Glutamatergic neuron (in vitro differentiated cells): ENCODE measurements at regions not wholly inside any gene's neighbourhood (a gene's known extent, or its start where the extent isn't known, plus 50 kb on each side); places are given as distances from the start of the nearest gene placed in this dataset.
A peak's percentile ranks its signal among the peaks of the same experiment; 100 is the strongest.
"Not testable (repeated sequence)": the region's sequence is repeated elsewhere in the genome, so short reads cannot be mapped to it uniquely, and the experiment has no call there.

Experiments
- DNase-seq: peaks from one replicate; pipeline ENCODE4 v3.0.0; 2022
- H3K27ac Mint-ChIP-seq: one replicate; pipeline ENCODE4 v1.8.0; 2020; ENCODE audit warnings: mild to moderate bottlenecking, mixed read lengths, inconsistent platforms; ENCODE audit not compliant: unreplicated experiment
- H3K27me3 Mint-ChIP-seq: one replicate; pipeline ENCODE4 v1.8.0; 2020; ENCODE audit warnings: mild to moderate bottlenecking, moderate library complexity, mixed read lengths, inconsistent platforms; ENCODE audit not compliant: unreplicated experiment
- H3K36me3 Mint-ChIP-seq: one replicate; pipeline ENCODE4 v1.8.0; 2020; ENCODE audit warnings: mild to moderate bottlenecking, mixed read lengths, inconsistent platforms; ENCODE audit not compliant: unreplicated experiment
- H3K4me1 Mint-ChIP-seq: one replicate; pipeline ENCODE4 v1.8.0; 2020; ENCODE audit warnings: mild to moderate bottlenecking, low read depth, mixed read lengths, inconsistent platforms; ENCODE audit not compliant: unreplicated experiment
- H3K4me3 Mint-ChIP-seq: one replicate; pipeline ENCODE4 v1.8.0; 2020; ENCODE audit warnings: mild to moderate bottlenecking, mixed read lengths, inconsistent platforms; ENCODE audit not compliant: unreplicated experiment
- H3K9me3 Mint-ChIP-seq: one replicate; pipeline ENCODE4 v1.8.0; 2020; ENCODE audit warnings: mild to moderate bottlenecking, moderate library complexity, mixed read lengths, inconsistent platforms; ENCODE audit not compliant: unreplicated experiment
- TF ChIP-seq, protein P1 (sequence below): fragments of 200-600 bp; sonication (generic); IDR thresholded peaks from one replicate; pipeline ENCODE4 v1.5.0; 2021; ENCODE audit not compliant: partially characterized antibody, unreplicated experiment

DNA sequence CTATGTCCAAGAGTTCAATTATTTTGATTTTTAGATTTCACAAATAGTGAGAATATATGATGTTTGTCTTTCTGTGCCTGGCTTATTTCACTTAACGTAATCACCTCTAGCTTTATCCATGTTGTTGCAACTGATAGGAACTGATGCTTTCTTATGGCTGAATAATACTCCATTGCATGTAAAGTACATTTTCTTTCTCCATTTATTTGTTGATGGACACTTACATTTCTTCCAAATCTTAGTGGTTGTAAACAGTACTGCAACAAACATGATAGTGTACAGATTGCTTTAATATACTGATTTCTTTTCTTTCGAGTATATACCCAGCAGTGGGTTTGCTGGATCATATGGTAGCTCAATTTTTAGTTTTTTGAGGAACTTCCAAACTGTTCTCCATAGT is 600.6 kb upstream of the SEMA6D start:
- DNase-seq = no peak
- Mint-ChIP-seq H3K4me1 (peaks cover 6% of the 10 kb centered on the region), H3K4me3 (no peak overlapping the region), H3K9me3 (peaks cover 6% of the 10 kb centered on the region), H3K27ac (no peak overlapping the region), H3K27me3 (peaks cover 8% of the 10 kb centered on the region), H3K36me3 (no peaks in the 10 kb centered on the region)
- TF ChIP-seq, protein P1, sequence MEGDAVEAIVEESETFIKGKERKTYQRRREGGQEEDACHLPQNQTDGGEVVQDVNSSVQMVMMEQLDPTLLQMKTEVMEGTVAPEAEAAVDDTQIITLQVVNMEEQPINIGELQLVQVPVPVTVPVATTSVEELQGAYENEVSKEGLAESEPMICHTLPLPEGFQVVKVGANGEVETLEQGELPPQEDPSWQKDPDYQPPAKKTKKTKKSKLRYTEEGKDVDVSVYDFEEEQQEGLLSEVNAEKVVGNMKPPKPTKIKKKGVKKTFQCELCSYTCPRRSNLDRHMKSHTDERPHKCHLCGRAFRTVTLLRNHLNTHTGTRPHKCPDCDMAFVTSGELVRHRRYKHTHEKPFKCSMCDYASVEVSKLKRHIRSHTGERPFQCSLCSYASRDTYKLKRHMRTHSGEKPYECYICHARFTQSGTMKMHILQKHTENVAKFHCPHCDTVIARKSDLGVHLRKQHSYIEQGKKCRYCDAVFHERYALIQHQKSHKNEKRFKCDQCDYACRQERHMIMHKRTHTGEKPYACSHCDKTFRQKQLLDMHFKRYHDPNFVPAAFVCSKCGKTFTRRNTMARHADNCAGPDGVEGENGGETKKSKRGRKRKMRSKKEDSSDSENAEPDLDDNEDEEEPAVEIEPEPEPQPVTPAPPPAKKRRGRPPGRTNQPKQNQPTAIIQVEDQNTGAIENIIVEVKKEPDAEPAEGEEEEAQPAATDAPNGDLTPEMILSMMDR = peak; percentile 48

DNA sequence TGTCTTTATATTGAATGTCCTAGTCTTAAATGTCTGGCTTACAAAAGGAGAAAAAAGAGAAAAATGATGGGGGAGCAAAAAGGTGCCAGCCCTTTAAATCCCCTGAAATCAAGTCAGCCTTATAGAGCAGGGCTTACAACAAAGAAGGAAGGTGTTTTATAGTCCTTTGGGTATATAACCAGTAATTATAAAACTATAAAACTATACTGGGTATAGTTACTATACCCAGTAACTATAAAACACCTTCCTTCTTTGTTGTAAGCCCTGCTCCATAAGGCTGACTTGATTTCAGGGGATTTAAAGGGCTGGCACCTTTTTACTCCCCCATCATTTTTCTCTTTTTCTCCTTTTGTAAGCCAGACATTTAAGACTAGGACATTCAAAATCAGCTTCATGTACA is 598.0 kb upstream of the SEMA6D start:
- H3K4me3 Mint-ChIP-seq = no peak overlapping the region
- H3K36me3 Mint-ChIP-seq = no peaks in the 10 kb centered on the region
- H3K27me3 Mint-ChIP-seq = peaks cover 5% of the 10 kb centered on the region
- peaks cover 6% of the 10 kb centered on the region for H3K9me3 Mint-ChIP-seq
- TF ChIP-seq, protein P1 = no peak
- no peak for DNase-seq
- H3K27ac Mint-ChIP-seq = no peak overlapping the region
- peaks cover 6% of the 10 kb centered on the region for H3K4me1 Mint-ChIP-seq

DNA sequence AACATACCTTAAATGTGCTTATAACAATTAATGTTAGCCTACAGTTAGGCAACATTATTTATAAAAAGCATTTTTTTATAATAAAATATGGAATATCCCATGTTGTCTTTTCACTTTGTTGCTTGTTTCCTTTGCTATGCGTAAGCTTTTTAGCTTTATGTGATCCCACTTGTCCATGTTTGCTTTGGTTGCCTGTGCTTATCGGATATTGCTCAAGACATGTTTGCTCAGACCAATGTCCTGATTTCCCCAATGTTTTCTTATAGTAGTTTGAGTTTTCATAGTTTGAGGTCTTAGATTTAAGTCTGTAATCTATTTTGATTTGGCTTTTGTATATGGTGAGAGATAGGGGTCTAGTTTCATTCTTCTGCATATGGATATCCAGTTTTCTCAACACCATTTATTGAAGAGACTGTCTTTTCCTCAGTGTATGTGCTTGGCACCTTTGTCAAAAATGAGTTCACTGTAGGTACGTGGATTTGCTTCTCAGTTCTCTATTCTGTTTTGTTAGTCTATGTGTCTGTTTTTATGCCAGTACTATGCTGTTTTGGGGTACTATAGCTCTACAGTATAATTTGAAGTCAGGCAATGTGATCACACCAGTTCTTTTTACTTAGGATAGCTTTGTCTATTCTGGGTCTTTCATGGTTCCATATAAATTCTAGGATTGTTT is 592.7 kb upstream of the SEMA6D start:
- Mint-ChIP-seq H3K9me3 (peaks cover 6% of the 10 kb centered on the region), H3K36me3 (peaks cover 19% of the 10 kb centered on the region), H3K4me1 (no peaks in the 10 kb centered on the region), H3K27me3 (peaks cover 2% of the 10 kb centered on the region), H3K27ac (no peak overlapping the region), H3K4me3 (no peak overlapping the region)
- DNase-seq = no peak
- TF ChIP-seq, protein P1 = no peak

DNA sequence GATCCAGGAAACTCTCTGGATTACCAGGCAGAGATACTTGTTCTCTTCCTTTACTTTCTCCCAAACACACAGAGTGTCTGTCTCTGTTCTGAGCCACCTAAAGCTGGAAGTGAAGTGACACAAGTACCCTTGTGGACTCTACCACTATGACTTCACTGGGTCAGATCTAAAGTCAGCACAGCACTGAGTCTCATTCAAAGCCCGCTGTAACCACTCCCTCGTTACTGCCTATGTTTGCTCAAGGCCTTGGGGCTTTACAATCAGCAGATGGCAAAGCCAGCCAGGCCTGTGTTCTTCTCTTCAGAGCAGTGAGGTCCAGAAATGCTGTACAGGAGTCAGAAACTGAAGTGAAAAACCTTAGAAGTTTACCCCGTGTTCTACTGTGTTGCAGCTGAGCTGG is 588.3 kb upstream of the SEMA6D start:
- DNase-seq = no peak
- H3K36me3 Mint-ChIP-seq = peaks cover 33% of the 10 kb centered on the region
- H3K27ac Mint-ChIP-seq = no peak overlapping the region
- H3K4me3 Mint-ChIP-seq = no peak overlapping the region
- H3K9me3 Mint-ChIP-seq = peaks cover 7% of the 10 kb centered on the region
- H3K27me3 Mint-ChIP-seq = peaks cover 2% of the 10 kb centered on the region
- TF ChIP-seq, protein P1 = no peak
- H3K4me1 Mint-ChIP-seq = no peaks in the 10 kb centered on the region

DNA sequence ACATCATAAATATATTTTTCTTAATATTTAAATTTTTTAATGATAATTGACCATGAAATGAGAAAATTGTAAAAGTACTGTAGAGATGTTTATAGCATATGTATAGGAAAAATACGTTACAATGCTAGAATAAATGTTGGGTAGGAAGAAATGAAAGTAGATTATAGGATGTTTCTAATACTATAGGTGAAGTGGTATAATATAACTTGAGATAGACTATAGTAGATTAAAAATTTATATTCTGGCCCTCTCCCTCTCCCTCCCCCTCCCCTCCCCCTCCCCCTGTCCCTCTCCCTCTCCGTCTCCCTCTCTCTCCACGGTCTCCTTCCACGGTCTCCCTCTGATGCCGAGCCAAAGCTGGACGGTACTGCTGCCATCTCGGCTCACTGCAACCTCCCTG is 585.9 kb upstream of the SEMA6D start:
- not testable (repeated sequence) for DNase-seq, H3K27ac Mint-ChIP-seq, H3K4me1 Mint-ChIP-seq, H3K9me3 Mint-ChIP-seq, H3K27me3 Mint-ChIP-seq, H3K4me3 Mint-ChIP-seq
- peaks cover 33% of the 10 kb centered on the region for H3K36me3 Mint-ChIP-seq

DNA sequence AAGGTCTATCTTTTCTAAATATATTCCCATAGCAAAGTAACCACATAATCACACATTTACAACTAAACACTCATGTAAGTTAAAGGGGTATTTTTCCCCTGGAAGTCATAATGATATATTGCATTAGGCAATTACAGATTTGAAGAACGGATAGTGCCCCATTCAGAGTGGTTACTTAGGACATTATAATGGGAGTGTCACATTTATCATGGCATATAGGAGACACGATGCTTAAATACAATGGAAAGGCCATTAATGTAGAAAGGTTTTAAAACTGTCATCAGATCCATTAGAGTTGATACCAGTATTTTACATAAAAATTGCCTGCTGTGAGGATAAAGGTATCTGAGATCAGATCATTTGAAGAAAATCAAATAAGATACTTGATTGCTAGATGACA is 582.0 kb upstream of the SEMA6D start:
- H3K4me1 Mint-ChIP-seq = peaks cover 2% of the 10 kb centered on the region
- H3K27me3 Mint-ChIP-seq = no peaks in the 10 kb centered on the region
- no peak overlapping the region for H3K27ac Mint-ChIP-seq
- TF ChIP-seq, protein P1 = no peak
- H3K4me3 Mint-ChIP-seq = no peak overlapping the region
- peaks cover 11% of the 10 kb centered on the region for H3K36me3 Mint-ChIP-seq
- DNase-seq = no peak
- peaks cover 5% of the 10 kb centered on the region for H3K9me3 Mint-ChIP-seq
